IMR-90 (cell line): ENCODE measurements at regions not wholly inside any gene's neighbourhood (a gene's known extent, or its start where the extent isn't known, plus 50 kb on each side); places are given as distances from the start of the nearest gene placed in this dataset.

Experiments used
- ATAC-seq: fragments of 200-7000 bp; cut with Tn5 transposase; 2 replicates; pipeline ENCODE4 v1.9.1; 2020; ENCODE audit warnings: low read depth, mild to moderate bottlenecking, moderate library complexity
- BruUV-seq: library from RNA; stranded (reverse); fragments of 400-500 nt; replicated peaks from 2 replicates; lab custom pipeline; 2021; lab: Mats Ljungman, UMichigan
- CTCF ChIA-PET: fragments of 300-600 bp; formaldehyde crosslinking; extraction: SDS; loops from one replicate; lab custom pipeline; 2021; ENCODE audit warnings: antibody characterized with exemption; lab: Yijun Ruan, JAX
- POLR2A ChIA-PET: fragments of 300-600 bp; sonication (Branson Sonifier 250); formaldehyde crosslinking; loops from one replicate; lab custom pipeline; 2022; ENCODE audit warnings: antibody characterized with exemption; ENCODE audit not compliant: unreplicated experiment; lab: Charles Lee
- DNase-seq: peaks from one replicate; pipeline ENCODE4 v3.0.0; 2013
- H2AFZ ChIP-seq: replicated peaks from 2 replicates; pipeline ENCODE3; 2013; ENCODE audit warnings: low read length, mild to moderate bottlenecking; ENCODE audit not compliant: poor library complexity
- H2AK5ac ChIP-seq: 2 replicates; pipeline ENCODE4 v1.6.1; 2013; ENCODE audit warnings: low read depth, low read length, inconsistent platforms
- H2AK9ac ChIP-seq: replicated peaks from 2 replicates; pipeline ENCODE3; 2013; ENCODE audit warnings: mild to moderate bottlenecking, low read depth, low read length, moderate library complexity; ENCODE audit not compliant: poor library complexity
- H2BK120ac ChIP-seq: 2 replicates; pipeline ENCODE4 v1.6.1; 2013; ENCODE audit warnings: low read depth, low read length, inconsistent platforms
- H2BK15ac ChIP-seq: 3 replicates; pipeline ENCODE4 v1.6.1; 2013; ENCODE audit warnings: low read depth, low read length, inconsistent platforms
- H2BK20ac ChIP-seq: 2 replicates; pipeline ENCODE4 v1.6.1; 2013; ENCODE audit warnings: low read depth, mild to moderate bottlenecking, inconsistent platforms, low read length, moderate library complexity
- H2BK5ac ChIP-seq: 2 replicates; pipeline ENCODE4 v1.6.1; 2013; ENCODE audit warnings: mild to moderate bottlenecking, low read depth, low read length, inconsistent platforms; ENCODE audit not compliant: poor library complexity, severe bottlenecking
- H3K14ac ChIP-seq: replicated peaks from 2 replicates; pipeline ENCODE4 v1.6.1; 2013; ENCODE audit warnings: low read depth, low read length, inconsistent platforms
- H3K18ac ChIP-seq: 2 replicates; pipeline ENCODE4 v1.6.1; 2013; ENCODE audit warnings: low read depth, low read length, control low read depth
- H3K23ac ChIP-seq: 2 replicates; pipeline ENCODE4 v1.6.1; 2013; ENCODE audit warnings: low read depth, low read length, inconsistent platforms
- H3K27ac ChIP-seq: 2 replicates; pipeline ENCODE4 v1.5.1; 2013; ENCODE audit warnings: mild to moderate bottlenecking, control low read depth, low read length; ENCODE audit not compliant: insufficient read depth
- H3K27me3 ChIP-seq: 2 replicates; pipeline ENCODE4 v1.6.1; 2013; ENCODE audit warnings: low read length; ENCODE audit not compliant: control insufficient read depth, insufficient read depth
- H3K36me3 ChIP-seq: 2 replicates; pipeline ENCODE4 v1.6.1; 2013; ENCODE audit warnings: low read length, mixed read lengths; ENCODE audit not compliant: control insufficient read depth, insufficient read depth
- H3K4ac ChIP-seq: 2 replicates; pipeline ENCODE4 v1.6.1; 2013; ENCODE audit warnings: low read depth, low read length, inconsistent platforms
- H3K4me1 ChIP-seq: 2 replicates; pipeline ENCODE4 v1.6.1; 2013; ENCODE audit warnings: low read length, mixed read lengths; ENCODE audit not compliant: control insufficient read depth, insufficient read depth
- H3K4me2 ChIP-seq: 2 replicates; pipeline ENCODE4 v1.6.1; 2013; ENCODE audit warnings: low read depth, mild to moderate bottlenecking, control low read depth, low read length, moderate library complexity
- H3K4me3 ChIP-seq: 2 replicates; pipeline ENCODE4 v1.5.1; 2013; ENCODE audit warnings: low read depth, mild to moderate bottlenecking, control low read depth, low read length, moderate library complexity; ENCODE audit not compliant: insufficient read depth
- H3K56ac ChIP-seq: 2 replicates; pipeline ENCODE4 v1.6.1; 2013; ENCODE audit warnings: low read length, inconsistent platforms; ENCODE audit not compliant: insufficient read depth; ENCODE audit errors: extremely low read depth
- H3K79me1 ChIP-seq, 2 experiments: 2 replicates each; pipeline ENCODE4 v1.6.1; 2013; ENCODE audit warnings: low read length in 2 of 2, inconsistent platforms in 1 of 2, low read depth in 1 of 2
- H3K9ac ChIP-seq: 2 replicates; pipeline ENCODE4 v1.6.1; 2013; ENCODE audit warnings: low read depth, low read length, control low read depth
- H3K9me1 ChIP-seq: 2 replicates; pipeline ENCODE4 v1.6.1; 2013; ENCODE audit warnings: low read length, inconsistent platforms; ENCODE audit not compliant: insufficient read depth
- H3K9me3 ChIP-seq: 2 replicates; pipeline ENCODE4 v1.6.1; 2013; ENCODE audit warnings: low read length; ENCODE audit not compliant: control insufficient read depth, insufficient read depth
- H4K20me1 ChIP-seq: 2 replicates; pipeline ENCODE4 v1.6.1; 2013; ENCODE audit warnings: low read length, inconsistent platforms; ENCODE audit not compliant: insufficient read depth
- H4K5ac ChIP-seq: 2 replicates; pipeline ENCODE4 v1.6.1; 2013; ENCODE audit warnings: mild to moderate bottlenecking, low read depth, low read length, control low read depth
- H4K8ac ChIP-seq, 2 experiments: 2 replicates each; pipeline ENCODE4 v1.6.1; 2013; ENCODE audit warnings: low read depth in 2 of 2, low read length in 2 of 2, control low read depth in 1 of 2, inconsistent platforms in 1 of 2
- H4K91ac ChIP-seq: 2 replicates; pipeline ENCODE4 v1.6.1; 2013; ENCODE audit warnings: low read depth, low read length, inconsistent platforms; ENCODE audit not compliant: insufficient read depth
- BHLHE40 ChIP-seq: fragments of 150-350 bp; IDR thresholded peaks from 2 replicates; pipeline ENCODE4 v1.6.1; 2016; ENCODE audit warnings: mild to moderate bottlenecking, low read depth, low read length
- CEBPB ChIP-seq: IDR thresholded peaks from 2 replicates; pipeline ENCODE4 v1.6.1; 2012; ENCODE audit warnings: low read depth, low read length, improper control_type of control experiment
- CHD1 ChIP-seq: IDR thresholded peaks from 2 replicates; pipeline ENCODE4 v1.6.1; 2012; ENCODE audit warnings: low read depth, low read length, improper control_type of control experiment
- CTCF ChIP-seq: conservative IDR thresholded peaks from 2 replicates; pipeline ENCODE4 v1.5.1; 2012; ENCODE audit warnings: mild to moderate bottlenecking, low read depth, low read length, improper control_type of control experiment
- FOS ChIP-seq: fragments of 150-350 bp; IDR thresholded peaks from 2 replicates; pipeline ENCODE4 v1.6.1; 2016; ENCODE audit warnings: low read depth, low read length
- MAZ ChIP-seq: IDR thresholded peaks from 2 replicates; pipeline ENCODE4 v1.6.1; 2012; ENCODE audit warnings: low read depth, mild to moderate bottlenecking, low read length, improper control_type of control experiment, moderate library complexity, borderline replicate concordance
- MXI1 ChIP-seq: IDR thresholded peaks from 2 replicates; pipeline ENCODE4 v1.6.1; 2012; ENCODE audit warnings: low read depth, mild to moderate bottlenecking, low read length, moderate library complexity, borderline replicate concordance
- NFE2L2 ChIP-seq: fragments of 150-350 bp; IDR thresholded peaks from 2 replicates; pipeline ENCODE4 v1.6.1; 2016; ENCODE audit warnings: low read depth, mild to moderate bottlenecking, low read length
- POLR2A ChIP-seq: IDR thresholded peaks from 2 replicates; pipeline ENCODE4 v1.6.1; 2012; ENCODE audit warnings: mild to moderate bottlenecking, low read depth, low read length
- RAD21 ChIP-seq: IDR thresholded peaks from 2 replicates; pipeline ENCODE4 v1.6.1; 2012; ENCODE audit warnings: low read length, improper control_type of control experiment
- RCOR1 ChIP-seq: IDR thresholded peaks from 2 replicates; pipeline ENCODE4 v1.6.1; 2012; ENCODE audit warnings: mild to moderate bottlenecking, low read length, improper control_type of control experiment; ENCODE audit not compliant: insufficient replicate concordance
- USF2 ChIP-seq: fragments of 150-350 bp; IDR thresholded peaks from 2 replicates; pipeline ENCODE4 v1.6.1; 2017; ENCODE audit warnings: mild to moderate bottlenecking, antibody characterized with exemption, low read length, low read depth
- WGBS, 2 experiments: methylation state at CpG; one replicate each; pipeline versions ENCODE4 v1.1.5 to v1.1.7; 2013; ENCODE audit warnings: missing lambda C conversion rate in 2 of 2; ENCODE audit not compliant: insufficient read length in 1 of 2; ENCODE audit errors: extremely low coverage in 2 of 2; 5-methylcytosine and 5-hydroxymethylcytosine counted together
- dilution Hi-C: fragments of 300-500 bp; cut with HindIII; formaldehyde crosslinking; loops from one replicate; pipeline ENCODE4 v1.14.3; 2018; ENCODE audit warnings: low sequenced_read_pairs; ENCODE audit not compliant: unreplicated experiment
- in situ Hi-C: fragments of 300-500 bp; cut with MboI; formaldehyde crosslinking; loops from 3 replicates; pipeline ENCODE4 v1.14.3; 2019; ENCODE audit warnings: low sequenced_read_pairs, inconsistent platforms, mixed read lengths
- intact Hi-C: fragments of 100-400 bp; cut with micrococcal nuclease; formaldehyde crosslinking; loops from 2 replicates; pipeline ENCODE4 v1.10.0; 2022

- in situ Hi-C loops: no loop called here
- Histone ChIP-seq H2BK20ac (no peak overlapping the region), H3K9me3 (no peaks in the 10 kb centered on the region), H3K9ac (no peak overlapping the region), H3K14ac (no peak overlapping the region), H2AK5ac (no peak overlapping the region), H2AK9ac (no peak overlapping the region), H3K23ac (no peak overlapping the region), H3K18ac (no peak overlapping the region), H2AFZ (no peak overlapping the region), H3K4me1 (no peaks in the 10 kb centered on the region), H4K8ac (no peak overlapping the region), H3K56ac (no peak overlapping the region), H3K27ac (no peak overlapping the region), H3K27me3 (no peaks in the 10 kb centered on the region), H2BK120ac (no peak overlapping the region), H3K4me3 (no peak overlapping the region), H3K9me1 (no peaks in the 10 kb centered on the region), H4K91ac (no peak overlapping the region), H4K20me1 (no peaks in the 10 kb centered on the region), H4K5ac (no peak overlapping the region), H2BK15ac (no peak overlapping the region), H2BK5ac (no peak overlapping the region), H3K79me1 (no peaks in the 10 kb centered on the region), H3K36me3 (no peaks in the 10 kb centered on the region), H3K4me2 (no peak overlapping the region), H3K4ac (no peak overlapping the region)
- intact Hi-C loops: no loop called here
- DNase-seq (no peak), ATAC-seq (no peak)
- ChIA-PET POLR2A (no interaction called here), CTCF (no interaction called here)
- dilution Hi-C loops: no loop called here
- no CpG with 5 or more reads among the region's 5 CpGs for WGBS, 2 experiments
- no TSS peak for BruUV-seq
- no peak for TF ChIP-seq RAD21
- TF ChIP-seq CTCF: no peak
- no peak for TF ChIP-seq MAZ
- no peak for TF ChIP-seq CHD1
- TF ChIP-seq USF2: no peak
- no peak for TF ChIP-seq NFE2L2
- no peak for TF ChIP-seq MXI1
- no peak for TF ChIP-seq POLR2A
- TF ChIP-seq RCOR1: no peak
- TF ChIP-seq BHLHE40: no peak
- no peak for TF ChIP-seq CEBPB
- no peak for TF ChIP-seq FOS
Observed at GRCh38 chr20:43372051-43372450, 85.6 kb upstream of the SRSF6 start.
